ENCODE measurements at regions not wholly inside any gene's neighbourhood (a gene's known extent, or its start where the extent isn't known, plus 50 kb on each side); places are given as distances from the start of the nearest gene placed in this dataset.

- TF ChIP-seq CTCF (IDR thresholded peaks at IDR 0.05), result no peak
- TF ChIP-seq POLR2A (IDR thresholded peaks at IDR 0.05), result no peak
These were observed 74.7 kb upstream of the B3GAT1 start for GRCh38 chr11:134486704-134487103.

All from right lobe of liver (tissue), 4 donors.